Liver (tissue), 8 donors: ENCODE measurements at regions not wholly inside any gene's neighbourhood (a gene's known extent, or its start where the extent isn't known, plus 50 kb on each side); places are given as distances from the start of the nearest gene placed in this dataset.

Experiments
- DNase-seq: peaks from one replicate; pipeline ENCODE4 v3.0.0-alpha.2; 2017; ENCODE audit warnings: low spot score
- H3K27ac ChIP-seq, 2 donors: one replicate each; pipeline ENCODE4 v1.7.0; 2013; ENCODE audit warnings: inconsistent platforms in 2 of 2, low read length in 2 of 2, control low read depth in 1 of 2, low read depth in 1 of 2, mild to moderate bottlenecking in 1 of 2
- H3K27me3 ChIP-seq, 4 donors: one replicate each; pipeline versions ENCODE4 v1.6.1 to v1.7.0; 2013; ENCODE audit warnings: low read length in 3 of 4, inconsistent platforms in 1 of 4, mild to moderate bottlenecking in 1 of 4, moderate library complexity in 1 of 4; ENCODE audit not compliant: control insufficient read depth in 4 of 4, insufficient read depth in 4 of 4
- H3K36me3 ChIP-seq, 4 donors: one replicate each; pipeline versions ENCODE4 v1.6.1 to v1.7.0; 2013; ENCODE audit warnings: low read length in 3 of 4, mild to moderate bottlenecking in 3 of 4, low read depth in 1 of 4, moderate library complexity in 1 of 4; ENCODE audit not compliant: control insufficient read depth in 4 of 4, insufficient read depth in 3 of 4
- H3K4me1 ChIP-seq, 4 donors: one replicate each; pipeline versions ENCODE4 v1.6.1 to v1.7.0; 2013; ENCODE audit warnings: low read length in 3 of 4, mild to moderate bottlenecking in 3 of 4, moderate library complexity in 1 of 4; ENCODE audit not compliant: control insufficient read depth in 4 of 4, insufficient read depth in 4 of 4
- H3K4me3 ChIP-seq, 3 donors: one replicate each; pipeline versions ENCODE4 v1.6.1 to v1.7.0; 2013; ENCODE audit warnings: low read length in 3 of 3, control low read depth in 1 of 3, low read depth in 1 of 3, mild to moderate bottlenecking in 1 of 3
- H3K9ac ChIP-seq, 2 donors: one replicate each; pipeline ENCODE4 v1.7.0; 2013; ENCODE audit warnings: low read length in 2 of 2, mild to moderate bottlenecking in 2 of 2, moderate library complexity in 2 of 2, control low read depth in 1 of 2, low read depth in 1 of 2
- H3K9me3 ChIP-seq, 4 donors: one replicate each; pipeline versions ENCODE4 v1.6.1 to v1.7.0; 2013; ENCODE audit warnings: low read length in 3 of 4; ENCODE audit not compliant: control insufficient read depth in 4 of 4
- FOXA1 ChIP-seq: IDR thresholded peaks from 2 replicates; pipeline ENCODE4 v1.6.1; 2016; ENCODE audit warnings: antibody characterized with exemption
- FOXA2 ChIP-seq: IDR thresholded peaks from 2 replicates; pipeline ENCODE4 v1.6.1; 2016; ENCODE audit warnings: antibody characterized with exemption
- HNF4A ChIP-seq, 2 donors: conservative IDR thresholded peaks; 2 replicates each; pipeline ENCODE4 v1.6.1; 2016; ENCODE audit warnings: antibody characterized with exemption in 2 of 2, mild to moderate bottlenecking in 2 of 2
- HNF4G ChIP-seq: IDR thresholded peaks from 2 replicates; pipeline ENCODE4 v1.6.1; 2016; ENCODE audit warnings: antibody characterized with exemption
- JUND ChIP-seq, 2 donors: IDR thresholded peaks; 2 replicates each; pipeline ENCODE4 v1.6.1; 2016; ENCODE audit warnings: antibody characterized with exemption in 2 of 2
- NR2F2 ChIP-seq: IDR thresholded peaks from 2 replicates; pipeline ENCODE4 v1.6.1; 2016; ENCODE audit warnings: antibody characterized with exemption
- RAD21 ChIP-seq, 2 donors: IDR thresholded peaks; 2 replicates each; pipeline ENCODE4 v1.6.1; 2016; ENCODE audit warnings: antibody characterized with exemption in 2 of 2, mild to moderate bottlenecking in 2 of 2
- REST ChIP-seq: IDR thresholded peaks from 2 replicates; pipeline ENCODE4 v1.6.1; 2016; ENCODE audit warnings: antibody characterized with exemption, mild to moderate bottlenecking
- RXRA ChIP-seq, 2 donors: IDR thresholded peaks; 2 replicates each; pipeline ENCODE4 v1.6.1; 2017 to 2018; ENCODE audit warnings: antibody characterized with exemption in 2 of 2, mild to moderate bottlenecking in 1 of 2
- SP1 ChIP-seq: IDR thresholded peaks from 2 replicates; pipeline ENCODE4 v1.6.1; 2018; ENCODE audit warnings: antibody characterized with exemption, mild to moderate bottlenecking
- TAF1 ChIP-seq: conservative IDR thresholded peaks from 2 replicates; pipeline ENCODE4 v1.6.1; 2016; ENCODE audit warnings: antibody characterized with exemption, mild to moderate bottlenecking
- YY1 ChIP-seq: IDR thresholded peaks from 2 replicates; pipeline ENCODE4 v1.6.1; 2016; ENCODE audit warnings: antibody characterized with exemption, mild to moderate bottlenecking
- ZBTB33 ChIP-seq: IDR thresholded peaks from 2 replicates; pipeline ENCODE4 v1.6.1; 2016; ENCODE audit warnings: antibody characterized with exemption
- WGBS: extraction: QIAGEN DNeasy Blood & Tissue Kit; methylation state at CpG from one replicate; pipeline ENCODE4 v1.1.7; 2013; 5-methylcytosine and 5-hydroxymethylcytosine counted together
- TF ChIP-seq, protein P1 (sequence below): IDR thresholded peaks from 2 replicates; pipeline ENCODE4 v1.6.1; 2016; ENCODE audit warnings: antibody characterized with exemption
- TF ChIP-seq, protein P2 (sequence below): IDR thresholded peaks from 2 replicates; pipeline ENCODE4 v1.6.1; 2016; ENCODE audit warnings: antibody characterized with exemption
- TF ChIP-seq, protein P3 (sequence below): fragments of 150-350 bp; IDR thresholded peaks from 2 replicates; pipeline ENCODE4 v1.5.1; 2017; ENCODE audit warnings: improper control_type of control experiment, low read depth, low read length; ENCODE audit not compliant: missing input control
- donor health status: healthy.
- donor health status: healthy.
- donor health status: healthy.
- donor health status: healthy.
- donor health status: healthy.

DNA sequence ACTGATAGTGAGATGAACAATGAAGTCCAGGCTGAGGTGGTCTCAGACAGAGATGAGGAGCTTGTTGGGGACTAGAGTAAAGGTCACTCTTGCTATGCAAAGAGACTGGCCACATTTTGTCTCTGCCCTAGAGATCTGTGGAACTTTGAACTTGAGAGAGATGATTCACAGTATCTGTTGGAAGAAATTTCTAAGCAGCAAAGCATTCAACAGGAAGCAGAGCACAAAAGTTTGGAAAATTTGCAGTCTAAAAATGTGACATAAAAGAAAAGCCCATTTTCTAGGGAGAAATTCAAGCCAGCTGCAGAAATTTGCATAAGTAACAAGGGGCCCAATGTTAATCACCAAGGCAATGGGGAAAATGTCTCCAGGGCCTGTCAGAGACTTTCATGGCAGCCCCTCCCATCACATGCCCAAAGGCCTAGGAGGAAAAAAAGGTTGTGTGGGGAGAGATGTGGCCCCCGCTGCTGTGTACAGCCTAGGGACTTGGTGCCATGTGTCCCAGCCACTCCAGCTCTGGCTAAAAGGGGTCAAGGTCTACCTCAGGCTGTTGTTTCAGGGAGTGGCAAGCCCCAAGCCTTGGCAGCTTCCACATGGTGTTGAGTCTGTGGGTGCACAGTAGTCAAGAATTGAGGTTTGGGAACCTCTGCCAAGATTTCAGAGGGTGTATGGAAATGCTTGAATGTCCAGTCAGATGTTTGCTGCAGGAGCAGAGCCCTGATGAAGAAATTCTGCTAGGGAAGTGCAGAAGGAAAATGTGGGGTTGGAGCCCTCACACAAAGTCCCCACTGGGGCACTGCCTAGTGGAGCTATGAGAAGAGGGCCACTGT lies 262.8 kb downstream of the DKK2 start:
- 72% methylated on average over 1 of the region's 1 CpG for WGBS
- no peaks in the 10 kb centered on the region for H3K27me3 ChIP-seq
- H3K4me3 ChIP-seq = no peak overlapping the region
- H3K9ac ChIP-seq = no peak overlapping the region
- H3K4me1 ChIP-seq = no peaks in the 10 kb centered on the region
- no peaks in the 10 kb centered on the region for H3K36me3 ChIP-seq
- no peak for DNase-seq
- TF ChIP-seq REST (no peak), HNF4G (no peak), YY1 (no peak), FOXA2 (no peak)
- TF ChIP-seq, protein P1, sequence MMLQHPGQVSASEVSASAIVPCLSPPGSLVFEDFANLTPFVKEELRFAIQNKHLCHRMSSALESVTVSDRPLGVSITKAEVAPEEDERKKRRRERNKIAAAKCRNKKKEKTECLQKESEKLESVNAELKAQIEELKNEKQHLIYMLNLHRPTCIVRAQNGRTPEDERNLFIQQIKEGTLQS = no peak
- H3K27ac ChIP-seq = no peak overlapping the region
- no peaks in the 10 kb centered on the region for H3K9me3 ChIP-seq

- 56% methylated on average over 2 of the region's 2 CpGs for WGBS
- Histone ChIP-seq H3K9ac (no peak overlapping the region), H3K27me3 (no peaks in the 10 kb centered on the region), H3K4me1 (no peaks in the 10 kb centered on the region), H3K9me3 (no peaks in the 10 kb centered on the region), H3K27ac (no peak overlapping the region), H3K4me3 (no peak overlapping the region), H3K36me3 (no peaks in the 10 kb centered on the region)
- TF ChIP-seq REST (no peak), RXRA (IDR thresholded peaks at IDR 0.05) (no peak), TAF1 (no peak), JUND (IDR thresholded peaks at IDR 0.05) (no peak)
- no peak for DNase-seq
These were observed 268.1 kb downstream of the DKK2 start for GRCh38 chr4:106767991-106768390.

GRCh38 chr4:106766519-106766918 lies 269.6 kb downstream of the DKK2 start:
- DNase-seq = no peak
- Histone ChIP-seq H3K4me1 (no peaks in the 10 kb centered on the region), H3K27ac (no peak overlapping the region), H3K27me3 (no peaks in the 10 kb centered on the region), H3K9me3 (no peaks in the 10 kb centered on the region), H3K4me3 (no peak overlapping the region), H3K9ac (no peak overlapping the region), H3K36me3 (no peaks in the 10 kb centered on the region)
- no peak for TF ChIP-seq HNF4A (conservative IDR thresholded peaks at IDR 0.05)
- TF ChIP-seq, protein P2, sequence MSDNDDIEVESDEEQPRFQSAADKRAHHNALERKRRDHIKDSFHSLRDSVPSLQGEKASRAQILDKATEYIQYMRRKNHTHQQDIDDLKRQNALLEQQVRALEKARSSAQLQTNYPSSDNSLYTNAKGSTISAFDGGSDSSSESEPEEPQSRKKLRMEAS = no peak
- TF ChIP-seq FOXA1 = no peak
- TF ChIP-seq RAD21 (IDR thresholded peaks at IDR 0.05) = no peak
- TF ChIP-seq, protein P3, sequence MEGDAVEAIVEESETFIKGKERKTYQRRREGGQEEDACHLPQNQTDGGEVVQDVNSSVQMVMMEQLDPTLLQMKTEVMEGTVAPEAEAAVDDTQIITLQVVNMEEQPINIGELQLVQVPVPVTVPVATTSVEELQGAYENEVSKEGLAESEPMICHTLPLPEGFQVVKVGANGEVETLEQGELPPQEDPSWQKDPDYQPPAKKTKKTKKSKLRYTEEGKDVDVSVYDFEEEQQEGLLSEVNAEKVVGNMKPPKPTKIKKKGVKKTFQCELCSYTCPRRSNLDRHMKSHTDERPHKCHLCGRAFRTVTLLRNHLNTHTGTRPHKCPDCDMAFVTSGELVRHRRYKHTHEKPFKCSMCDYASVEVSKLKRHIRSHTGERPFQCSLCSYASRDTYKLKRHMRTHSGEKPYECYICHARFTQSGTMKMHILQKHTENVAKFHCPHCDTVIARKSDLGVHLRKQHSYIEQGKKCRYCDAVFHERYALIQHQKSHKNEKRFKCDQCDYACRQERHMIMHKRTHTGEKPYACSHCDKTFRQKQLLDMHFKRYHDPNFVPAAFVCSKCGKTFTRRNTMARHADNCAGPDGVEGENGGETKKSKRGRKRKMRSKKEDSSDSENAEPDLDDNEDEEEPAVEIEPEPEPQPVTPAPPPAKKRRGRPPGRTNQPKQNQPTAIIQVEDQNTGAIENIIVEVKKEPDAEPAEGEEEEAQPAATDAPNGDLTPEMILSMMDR = no peak
- TF ChIP-seq, protein P1 = no peak
- TF ChIP-seq FOXA2 = no peak
- no peak for TF ChIP-seq NR2F2
- TF ChIP-seq TAF1 = no peak
- TF ChIP-seq ZBTB33 = no peak
- TF ChIP-seq RXRA (IDR thresholded peaks at IDR 0.05) = no peak
- TF ChIP-seq SP1 = no peak
